ENCODE measurements at regions not wholly inside any gene's neighbourhood (a gene's known extent, or its start where the extent isn't known, plus 50 kb on each side); places are given as distances from the start of the nearest gene placed in this dataset.

- no peak for DNase-seq
These were observed 457.4 kb upstream of the AGTR1 start for GRCh38 chr3:148240351-148240750.

DNA sequence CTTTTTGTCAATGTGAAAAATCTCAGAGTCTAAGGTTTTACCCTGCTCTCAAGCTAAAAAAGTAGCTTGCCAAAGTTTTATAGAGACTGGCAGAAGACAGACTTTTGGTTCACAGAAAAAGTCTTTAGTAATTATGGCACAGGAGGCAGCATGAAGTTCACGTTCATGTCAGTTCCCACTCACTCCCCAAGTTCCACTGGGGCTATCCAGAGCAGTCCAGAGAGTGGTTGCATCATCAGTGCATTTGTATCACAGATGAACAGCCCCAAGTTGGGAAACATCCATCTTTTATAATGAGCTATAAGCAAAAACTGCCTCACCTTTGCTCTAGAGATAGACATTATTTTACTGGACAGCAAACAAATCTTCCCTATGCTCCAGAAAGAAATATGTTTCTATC, 454.1 kb upstream of the AGTR1 start:
- no peak for DNase-seq

GRCh38 chr3:148246291-148246923, 451.3 kb upstream of the AGTR1 start:
- no peak for DNase-seq

GRCh38 chr3:148253713-148254112, 444.0 kb upstream of the AGTR1 start:
- no peak for DNase-seq

GRCh38 chr3:148254402-148254801, 443.3 kb upstream of the AGTR1 start:
- no peak for DNase-seq

DNA sequence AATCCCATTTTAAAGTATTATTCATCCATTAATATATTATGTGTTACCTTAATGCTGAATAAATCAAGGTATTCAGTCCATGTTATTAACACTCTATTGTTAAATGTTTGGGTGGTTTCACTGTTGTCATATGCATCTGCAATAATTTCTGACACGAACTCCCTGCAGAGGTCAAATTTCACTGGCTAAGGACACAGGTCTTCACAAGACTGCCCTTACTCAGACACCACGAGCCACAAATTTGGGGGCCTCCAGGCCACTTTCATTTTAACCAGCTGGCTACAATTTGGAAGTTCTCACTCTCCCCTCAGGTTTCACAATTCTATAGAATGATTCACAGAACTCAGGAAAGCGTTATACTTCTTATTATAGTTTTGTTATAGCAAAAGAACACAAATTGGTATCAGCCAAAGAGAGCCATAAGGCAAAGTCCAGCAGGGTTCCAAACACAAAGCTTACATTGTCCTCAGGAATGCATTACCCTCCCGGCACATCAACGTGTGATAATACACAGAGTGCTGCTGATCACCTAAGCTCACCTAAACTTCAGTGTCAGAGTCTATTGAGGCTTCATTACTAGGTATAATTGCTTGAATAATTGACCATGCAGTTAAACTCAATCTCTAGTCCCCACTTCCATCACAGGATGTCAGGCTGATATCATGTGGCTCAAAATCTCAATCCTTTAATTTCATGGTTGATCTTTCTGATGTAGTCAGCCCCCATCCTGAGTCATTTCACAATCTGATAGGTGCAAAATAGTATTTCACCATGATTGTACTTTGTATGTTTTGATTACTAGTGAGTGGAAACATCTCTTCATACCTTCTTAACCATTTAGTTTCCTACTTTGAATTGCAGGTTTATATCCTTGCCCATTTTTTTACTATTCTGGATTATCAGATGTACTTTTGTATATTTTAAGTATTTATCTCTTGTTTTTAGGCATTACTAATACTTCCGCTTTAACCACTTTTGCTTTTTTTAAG, 441.4 kb upstream of the AGTR1 start:
- no peak for DNase-seq

DNA sequence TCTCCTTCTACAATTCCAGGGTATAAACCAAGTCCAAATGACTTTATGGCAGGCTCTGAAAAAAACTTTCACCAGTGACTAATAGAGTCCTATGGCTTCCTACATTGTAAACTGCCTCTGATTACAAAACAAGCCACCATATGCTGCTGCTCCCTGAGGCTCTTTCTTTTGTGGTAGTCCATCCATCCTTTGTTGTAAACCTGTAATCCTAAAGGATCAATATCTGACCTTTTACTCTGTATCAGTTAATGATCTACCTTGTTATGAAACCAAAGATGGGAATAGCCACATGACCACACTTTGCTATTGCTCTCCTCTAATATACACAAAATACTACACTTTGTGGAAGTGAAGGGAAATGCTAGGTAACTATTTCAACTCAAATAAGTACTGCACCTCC, 434.7 kb upstream of the AGTR1 start:
- no peak for DNase-seq

- DNase-seq: no peak
These were observed 431.9 kb upstream of the AGTR1 start for GRCh38 chr3:148265841-148266240.

- no peak for DNase-seq
These were observed 431.4 kb upstream of the AGTR1 start for GRCh38 chr3:148266341-148266740.

DNA sequence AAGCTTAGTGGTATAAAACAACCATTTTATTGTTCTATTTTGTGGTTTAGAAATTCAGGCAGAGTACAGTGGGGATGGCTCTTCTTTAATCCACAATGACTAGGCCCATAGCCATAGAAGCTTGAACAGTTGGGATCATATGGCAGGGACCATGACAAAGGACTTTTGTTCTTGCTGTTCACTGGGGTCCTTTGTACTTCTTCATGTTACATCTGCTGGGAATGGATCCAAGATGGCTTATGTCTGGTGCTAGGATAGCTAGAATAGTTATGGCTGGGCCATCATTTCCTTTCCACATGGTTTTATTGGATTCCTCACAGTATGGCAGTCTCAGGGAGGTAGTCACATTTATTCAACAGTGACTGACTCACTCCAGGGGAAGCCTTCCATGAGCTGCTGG, 427.9 kb upstream of the AGTR1 start:
- DNase-seq: no peak

- DNase-seq: no peak
These were observed 417.0 kb upstream of the AGTR1 start for GRCh38 chr3:148280623-148281242.

GRCh38 chr3:148289159-148289558, 408.5 kb upstream of the AGTR1 start:
- DNase-seq: no peak

GRCh38 chr3:148297013-148297412, 400.7 kb upstream of the AGTR1 start:
- no peak for DNase-seq

- DNase-seq: no peak
These were observed 390.3 kb upstream of the AGTR1 start for GRCh38 chr3:148307443-148307843.

GRCh38 chr3:148309390-148310035, 388.2 kb upstream of the AGTR1 start:
- DNase-seq: peak; percentile 27

DNA sequence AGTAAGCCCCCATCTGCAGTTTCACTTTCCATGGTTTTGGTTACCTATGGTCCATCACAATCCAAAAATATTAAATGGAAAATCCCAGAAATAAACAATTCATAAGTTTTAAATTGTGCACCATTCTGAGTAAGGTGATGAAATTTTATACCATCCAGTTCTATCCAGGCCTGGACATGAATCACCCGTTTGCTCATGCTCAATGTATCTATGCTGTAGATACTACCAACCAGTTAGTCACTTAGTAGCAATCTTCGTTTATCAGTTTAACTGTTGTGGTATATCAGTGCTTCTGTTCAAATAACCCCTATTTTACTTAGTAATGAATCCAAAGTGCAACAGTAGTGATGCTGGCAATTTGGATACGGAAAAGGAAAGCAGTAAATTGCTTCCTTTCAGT, 381.9 kb upstream of the AGTR1 start:
- DNase-seq: no peak

GRCh38 chr3:148318240-148318639, 379.5 kb upstream of the AGTR1 start:
- no peak for DNase-seq

- DNase-seq: no peak
These were observed 378.4 kb upstream of the AGTR1 start for GRCh38 chr3:148319161-148319915.

DNA sequence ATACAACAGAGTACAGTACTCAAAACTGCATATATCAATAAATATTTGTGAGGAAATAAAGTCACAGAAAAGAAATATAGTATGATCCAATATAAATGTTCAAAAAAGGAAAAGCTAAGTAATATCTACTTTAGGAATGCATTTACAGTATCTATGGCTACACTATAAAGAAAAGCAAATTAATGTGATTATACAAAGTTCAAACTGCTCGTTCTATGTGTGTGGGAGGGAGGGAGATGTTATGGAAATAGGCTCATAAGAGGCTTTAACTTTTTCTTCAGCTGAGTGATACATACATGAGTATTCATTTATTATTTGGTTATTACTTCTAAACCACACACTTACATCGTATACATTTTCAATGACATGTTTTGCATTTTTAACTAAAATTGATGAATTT, 377.7 kb upstream of the AGTR1 start:
- DNase-seq: no peak

- peak; percentile 33 for DNase-seq
These were observed 368.0 kb upstream of the AGTR1 start for GRCh38 chr3:148329481-148330235.

DNA sequence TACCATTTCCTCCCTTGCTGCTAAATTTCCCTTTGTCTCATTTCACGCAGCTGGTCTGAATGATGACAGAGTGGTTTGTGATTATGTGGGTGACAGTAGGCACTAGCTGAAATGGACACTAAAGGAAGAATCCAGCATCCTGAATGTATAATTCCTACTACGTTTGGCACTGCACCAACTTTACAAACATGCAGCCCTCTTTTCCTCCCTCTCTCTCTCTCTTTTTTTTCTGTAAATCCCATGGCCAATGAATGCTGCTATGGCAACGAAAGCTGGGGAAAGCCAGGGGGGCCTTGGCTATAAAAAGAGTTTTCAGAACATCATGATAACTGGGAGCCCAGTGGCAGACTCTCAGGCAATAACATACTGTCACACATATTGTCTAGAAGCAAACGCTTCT, 367.2 kb upstream of the AGTR1 start:
- DNase-seq: peak; percentile 22

Measured in NCI-H2029 (cell line).